Mesothelial cell of epicardium (in vitro differentiated cells): ENCODE measurements at regions not wholly inside any gene's neighbourhood (a gene's known extent, or its start where the extent isn't known, plus 50 kb on each side); places are given as distances from the start of the nearest gene placed in this dataset.
A peak's percentile ranks its signal among the peaks of the same experiment; 100 is the strongest.

Source experiments
- DNase-seq, 2 experiments: peaks; one replicate each; pipeline ENCODE4 v3.0.0; 2021; ENCODE audit warnings: low spot score in 2 of 2; ENCODE audit not compliant: unreplicated experiment in 2 of 2
- H3K27ac Mint-ChIP-seq: 2 replicates; pipeline ENCODE4 v1.8.0; 2021; ENCODE audit warnings: mixed read lengths
- H3K27me3 Mint-ChIP-seq: 2 replicates; pipeline ENCODE4 v1.8.0; 2021; ENCODE audit warnings: low read depth, mixed read lengths
- H3K36me3 Mint-ChIP-seq: 2 replicates; pipeline ENCODE4 v1.8.0; 2021; ENCODE audit warnings: mixed read lengths
- H3K4me1 Mint-ChIP-seq: 2 replicates; pipeline ENCODE4 v1.8.0; 2021; ENCODE audit warnings: mixed read lengths
- H3K4me3 Mint-ChIP-seq: 2 replicates; pipeline ENCODE4 v1.8.0; 2021; ENCODE audit warnings: mild to moderate bottlenecking, moderate library complexity, mixed read lengths
- H3K9me3 Mint-ChIP-seq: 2 replicates; pipeline ENCODE4 v1.8.0; 2021; ENCODE audit warnings: mixed read lengths
- CTCF ChIP-seq: fragments of 200-600 bp; sonication (generic); IDR thresholded peaks from one replicate; pipeline ENCODE4 v1.5.0; 2021; ENCODE audit warnings: antibody characterized with exemption; ENCODE audit not compliant: unreplicated experiment

DNA sequence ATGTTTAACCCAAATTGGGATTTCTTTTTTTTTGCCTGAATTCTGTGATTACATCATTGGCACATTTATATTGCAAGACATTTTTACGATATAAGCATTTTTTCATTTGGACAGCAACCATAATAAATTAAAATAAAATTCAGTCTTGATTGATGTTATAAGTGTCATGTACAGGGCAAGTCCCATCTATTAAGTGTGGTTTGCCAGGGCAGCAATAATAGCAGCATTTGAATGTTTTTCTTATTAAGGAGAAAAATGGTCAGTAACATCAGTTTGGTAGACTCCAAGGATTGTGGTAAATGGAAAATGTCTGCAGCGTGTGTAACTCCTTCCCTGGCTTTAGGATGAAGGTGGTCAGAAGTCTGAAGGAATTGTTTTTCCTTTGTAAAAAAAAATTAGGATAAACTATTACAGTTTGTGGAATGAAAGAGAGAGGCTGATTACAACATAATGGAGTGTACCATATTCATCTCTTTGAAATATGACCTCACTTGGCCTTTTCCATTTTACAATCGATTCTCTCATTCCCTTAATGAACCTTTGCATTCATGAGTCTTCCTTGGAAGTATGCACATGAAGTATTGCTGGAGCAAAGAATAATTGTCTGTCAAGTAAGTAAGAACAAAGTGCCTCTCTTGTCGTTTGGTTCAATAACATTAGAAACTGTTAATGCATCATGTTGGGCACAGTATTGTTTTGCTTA lies 405.4 kb upstream of the THRB start:
- peak overlapping the region; percentile 82 for H3K27ac Mint-ChIP-seq
- H3K4me1 Mint-ChIP-seq: peaks cover 31% of the 10 kb centered on the region
- no peaks in the 10 kb centered on the region for H3K27me3 Mint-ChIP-seq
- no peak for TF ChIP-seq CTCF
- DNase-seq: no peak
- peaks cover 7% of the 10 kb centered on the region for H3K9me3 Mint-ChIP-seq
- H3K4me3 Mint-ChIP-seq: no peak overlapping the region
- peaks cover 7% of the 10 kb centered on the region for H3K36me3 Mint-ChIP-seq

DNA sequence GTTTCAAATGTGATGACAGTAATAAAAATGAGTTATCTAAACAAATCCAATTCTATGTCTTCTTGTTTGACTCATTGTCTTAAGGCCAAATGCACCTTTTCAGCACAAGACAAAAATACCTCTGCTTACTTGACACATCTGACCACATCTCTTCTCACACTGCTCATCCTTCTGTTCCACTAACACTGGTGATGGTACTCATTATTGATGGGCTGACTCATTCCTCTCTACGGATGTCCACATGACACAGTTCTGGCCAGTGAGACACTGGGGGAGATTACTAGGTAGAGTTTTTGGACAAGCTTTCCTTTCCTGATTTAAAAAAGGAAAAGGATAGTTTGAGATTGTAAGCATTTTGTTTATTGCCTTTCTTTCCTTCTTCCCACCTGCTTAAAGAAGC lies 410.6 kb upstream of the THRB start:
- no peak overlapping the region for H3K4me3 Mint-ChIP-seq
- H3K4me1 Mint-ChIP-seq: peaks cover 18% of the 10 kb centered on the region
- peaks cover 4% of the 10 kb centered on the region for H3K36me3 Mint-ChIP-seq
- H3K27ac Mint-ChIP-seq: no peak overlapping the region
- peaks cover 8% of the 10 kb centered on the region for H3K9me3 Mint-ChIP-seq
- H3K27me3 Mint-ChIP-seq: no peaks in the 10 kb centered on the region
- no peak for DNase-seq
- TF ChIP-seq CTCF: no peak

DNA sequence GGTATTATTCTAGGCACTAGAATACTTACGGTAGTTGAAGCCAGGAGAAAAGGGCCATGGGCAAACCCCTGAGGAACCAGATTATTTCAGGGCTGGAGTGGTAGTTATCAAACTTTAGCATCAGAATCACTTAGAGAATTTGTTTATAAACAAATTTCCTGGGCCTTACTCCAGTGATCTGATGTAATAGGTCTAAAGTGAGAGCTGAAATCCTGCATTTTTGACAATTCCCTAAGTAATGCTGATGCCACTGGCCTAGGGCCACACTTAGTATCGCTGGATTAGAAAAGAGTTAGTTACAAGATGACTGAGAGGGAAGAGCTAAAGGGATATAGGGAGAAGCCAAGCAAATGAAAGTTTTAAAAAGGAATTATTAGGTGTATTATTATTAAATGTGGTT lies 412.5 kb upstream of the THRB start:
- Mint-ChIP-seq H3K4me3 (no peak overlapping the region), H3K27me3 (no peaks in the 10 kb centered on the region), H3K4me1 (peaks cover 9% of the 10 kb centered on the region), H3K27ac (peak overlapping the region; percentile 10), H3K36me3 (peaks cover 4% of the 10 kb centered on the region), H3K9me3 (peaks cover 8% of the 10 kb centered on the region)
- TF ChIP-seq CTCF: no peak
- no peak for DNase-seq

GRCh38 chr3:24911076-24911475 lies 416.4 kb upstream of the THRB start:
- no peak for DNase-seq
- no peaks in the 10 kb centered on the region for H3K27me3 Mint-ChIP-seq
- H3K4me1 Mint-ChIP-seq: peaks cover 2% of the 10 kb centered on the region
- no peak overlapping the region for H3K27ac Mint-ChIP-seq
- no peak overlapping the region for H3K4me3 Mint-ChIP-seq
- no peak for TF ChIP-seq CTCF
- peaks cover 11% of the 10 kb centered on the region for H3K9me3 Mint-ChIP-seq
- H3K36me3 Mint-ChIP-seq: peaks cover 8% of the 10 kb centered on the region

DNA sequence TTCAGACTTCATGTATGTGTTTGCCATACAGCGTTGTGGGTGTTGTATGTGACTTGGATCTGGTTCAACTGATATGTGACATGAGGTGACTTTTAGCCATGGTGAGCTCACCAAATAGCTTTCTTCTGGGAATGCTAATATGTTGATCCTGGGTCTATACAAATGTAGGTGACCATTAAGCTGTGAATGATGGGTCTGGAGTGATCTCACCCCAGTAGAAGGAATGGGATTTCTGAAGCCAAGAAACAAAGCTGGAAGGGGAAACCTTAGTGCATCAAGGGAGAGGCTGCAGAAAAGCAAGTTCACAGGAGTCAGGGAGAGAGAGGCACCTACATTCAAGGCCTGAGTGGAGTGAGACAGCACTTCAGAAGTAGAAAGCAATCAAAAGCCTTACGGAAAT lies 421.0 kb upstream of the THRB start:
- no peak overlapping the region for H3K4me3 Mint-ChIP-seq
- no peak overlapping the region for H3K27ac Mint-ChIP-seq
- H3K27me3 Mint-ChIP-seq: no peaks in the 10 kb centered on the region
- H3K4me1 Mint-ChIP-seq: no peaks in the 10 kb centered on the region
- H3K9me3 Mint-ChIP-seq: peaks cover 9% of the 10 kb centered on the region
- DNase-seq: no peak
- H3K36me3 Mint-ChIP-seq: peaks cover 8% of the 10 kb centered on the region
- TF ChIP-seq CTCF: no peak

DNA sequence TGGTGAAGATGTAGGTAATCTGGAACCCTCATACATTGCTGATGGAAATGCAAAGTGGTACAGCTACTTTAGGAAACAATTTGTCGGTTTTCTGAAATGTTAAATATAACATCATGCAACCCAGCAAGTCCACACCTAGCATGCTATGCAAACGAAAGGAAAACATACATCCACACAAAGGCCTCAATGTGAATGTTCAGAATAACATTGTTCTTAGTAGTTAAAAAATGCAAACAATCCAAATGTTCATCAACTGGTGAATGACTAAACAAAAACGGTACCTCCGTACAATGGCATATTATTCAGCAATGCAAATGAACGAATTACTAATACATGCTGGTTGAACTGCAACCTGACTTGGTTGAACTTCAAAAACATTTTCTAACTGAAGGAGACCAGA lies 423.3 kb upstream of the THRB start:
- Mint-ChIP-seq H3K4me3 (no peak overlapping the region), H3K4me1 (peaks cover 10% of the 10 kb centered on the region), H3K27me3 (no peaks in the 10 kb centered on the region), H3K9me3 (peaks cover 9% of the 10 kb centered on the region), H3K36me3 (peaks cover 8% of the 10 kb centered on the region), H3K27ac (no peak overlapping the region)
- DNase-seq: no peak
- TF ChIP-seq CTCF: no peak
